Endodermal cell (in vitro differentiated cells): ENCODE measurements at regions not wholly inside any gene's neighbourhood (a gene's known extent, or its start where the extent isn't known, plus 50 kb on each side); places are given as distances from the start of the nearest gene placed in this dataset.

Source experiments
- DNase-seq: peaks from one replicate; pipeline ENCODE4 v3.0.0-alpha.2; 2017
- H3K27ac ChIP-seq: 2 replicates; pipeline ENCODE4 v1.5.1; 2013; ENCODE audit warnings: mild to moderate bottlenecking, low read depth, low read length, moderate library complexity
- H3K27me3 ChIP-seq: 2 replicates; pipeline ENCODE4 v1.6.1; 2013; ENCODE audit warnings: mild to moderate bottlenecking, low read length, moderate library complexity; ENCODE audit not compliant: insufficient read depth, control insufficient read depth, poor library complexity, severe bottlenecking
- H3K36me3 ChIP-seq: 2 replicates; pipeline ENCODE4 v1.7.0; 2013; ENCODE audit warnings: mild to moderate bottlenecking, low read length, moderate library complexity; ENCODE audit not compliant: control insufficient read depth, insufficient read depth
- H3K4me1 ChIP-seq: one replicate; pipeline ENCODE4 v1.7.0; 2013; ENCODE audit warnings: low read length; ENCODE audit not compliant: control insufficient read depth, insufficient read depth
- H3K4me3 ChIP-seq: 2 replicates; pipeline ENCODE4 v1.5.1; 2013; ENCODE audit warnings: mild to moderate bottlenecking, low read length, moderate library complexity
- H3K9ac ChIP-seq: 2 replicates; pipeline ENCODE4 v1.6.1; 2013; ENCODE audit warnings: mild to moderate bottlenecking, low read length, moderate library complexity; ENCODE audit not compliant: poor library complexity, severe bottlenecking; ENCODE audit errors: extremely low read depth
- H3K9me3 ChIP-seq: 2 replicates; pipeline ENCODE4 v1.6.1; 2013; ENCODE audit warnings: mild to moderate bottlenecking, low read length, moderate library complexity; ENCODE audit not compliant: control insufficient read depth
- H3K27ac Mint-ChIP-seq: 2 replicates; pipeline ENCODE4 v1.8.0; 2020; ENCODE audit warnings: mixed read lengths
- H3K27me3 Mint-ChIP-seq: 2 replicates; pipeline ENCODE4 v1.8.0; 2021; ENCODE audit warnings: mild to moderate bottlenecking, mixed read lengths; ENCODE audit not compliant: insufficient read depth
- H3K36me3 Mint-ChIP-seq: 2 replicates; pipeline ENCODE4 v1.8.0; 2020; ENCODE audit warnings: low read depth, mixed read lengths
- H3K4me1 Mint-ChIP-seq: 2 replicates; pipeline ENCODE4 v1.8.0; 2020; ENCODE audit warnings: mixed read lengths
- H3K4me3 Mint-ChIP-seq: 2 replicates; pipeline ENCODE4 v1.8.0; 2020; ENCODE audit warnings: mild to moderate bottlenecking, moderate library complexity, mixed read lengths
- H3K9me3 Mint-ChIP-seq: 2 replicates; pipeline ENCODE4 v1.8.0; 2020; ENCODE audit warnings: mild to moderate bottlenecking, mixed read lengths
- WGBS, 2 experiments: methylation state at CpG; one replicate each; pipeline versions ENCODE4 v1.1.5 to v1.1.7; 2013; ENCODE audit warnings: missing lambda C conversion rate in 2 of 2, mixed read lengths in 1 of 2; ENCODE audit not compliant: insufficient coverage in 1 of 2, insufficient read length in 1 of 2; 5-methylcytosine and 5-hydroxymethylcytosine counted together
- TF ChIP-seq, protein P1 (sequence below): fragments of 200-600 bp; sonication (generic); conservative IDR thresholded peaks from 2 replicates; pipeline ENCODE4 v1.5.0; 2021; ENCODE audit warnings: antibody characterized with exemption, mild to moderate bottlenecking

DNA sequence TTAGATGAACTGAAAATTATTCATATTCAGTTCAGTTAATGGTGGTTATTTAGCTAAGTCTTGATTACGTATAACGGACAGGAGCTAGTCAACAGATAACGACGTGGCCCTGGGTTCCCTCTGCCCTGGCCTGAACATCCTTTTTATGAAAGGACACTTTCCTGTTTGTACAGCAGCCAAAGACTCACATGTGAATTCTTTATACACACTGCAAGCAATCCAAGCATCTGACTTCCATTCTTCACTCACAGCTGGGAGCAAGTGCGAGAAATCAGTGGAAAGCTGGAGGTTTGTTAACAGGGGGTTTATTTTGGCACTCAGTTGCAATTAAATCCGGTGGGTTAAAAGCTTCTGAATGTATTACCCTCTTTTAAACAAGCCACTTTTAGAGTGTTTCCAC is 148.1 kb upstream of the GDF10 start:
- TF ChIP-seq, protein P1, sequence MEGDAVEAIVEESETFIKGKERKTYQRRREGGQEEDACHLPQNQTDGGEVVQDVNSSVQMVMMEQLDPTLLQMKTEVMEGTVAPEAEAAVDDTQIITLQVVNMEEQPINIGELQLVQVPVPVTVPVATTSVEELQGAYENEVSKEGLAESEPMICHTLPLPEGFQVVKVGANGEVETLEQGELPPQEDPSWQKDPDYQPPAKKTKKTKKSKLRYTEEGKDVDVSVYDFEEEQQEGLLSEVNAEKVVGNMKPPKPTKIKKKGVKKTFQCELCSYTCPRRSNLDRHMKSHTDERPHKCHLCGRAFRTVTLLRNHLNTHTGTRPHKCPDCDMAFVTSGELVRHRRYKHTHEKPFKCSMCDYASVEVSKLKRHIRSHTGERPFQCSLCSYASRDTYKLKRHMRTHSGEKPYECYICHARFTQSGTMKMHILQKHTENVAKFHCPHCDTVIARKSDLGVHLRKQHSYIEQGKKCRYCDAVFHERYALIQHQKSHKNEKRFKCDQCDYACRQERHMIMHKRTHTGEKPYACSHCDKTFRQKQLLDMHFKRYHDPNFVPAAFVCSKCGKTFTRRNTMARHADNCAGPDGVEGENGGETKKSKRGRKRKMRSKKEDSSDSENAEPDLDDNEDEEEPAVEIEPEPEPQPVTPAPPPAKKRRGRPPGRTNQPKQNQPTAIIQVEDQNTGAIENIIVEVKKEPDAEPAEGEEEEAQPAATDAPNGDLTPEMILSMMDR, result no peak
- H3K27ac Mint-ChIP-seq, result no peak overlapping the region
- no peak overlapping the region for H3K9ac ChIP-seq
- 92 to 94% methylated on average over 5 to 6 of the region's 6 CpGs for WGBS, 2 experiments
- H3K9me3 Mint-ChIP-seq, result peaks cover 21% of the 10 kb centered on the region
- no peaks in the 10 kb centered on the region for H3K4me1 ChIP-seq
- no peak overlapping the region for H3K27ac ChIP-seq
- no peaks in the 10 kb centered on the region for H3K4me1 Mint-ChIP-seq
- no peaks in the 10 kb centered on the region for H3K36me3 Mint-ChIP-seq
- no peak for DNase-seq
- H3K9me3 ChIP-seq, result peaks cover 18% of the 10 kb centered on the region
- no peak overlapping the region for H3K4me3 Mint-ChIP-seq
- H3K36me3 ChIP-seq, result no peaks in the 10 kb centered on the region
- H3K27me3 Mint-ChIP-seq, result peaks cover 2% of the 10 kb centered on the region
- peaks cover 4% of the 10 kb centered on the region for H3K27me3 ChIP-seq
- H3K4me3 ChIP-seq, result no peak overlapping the region

DNA sequence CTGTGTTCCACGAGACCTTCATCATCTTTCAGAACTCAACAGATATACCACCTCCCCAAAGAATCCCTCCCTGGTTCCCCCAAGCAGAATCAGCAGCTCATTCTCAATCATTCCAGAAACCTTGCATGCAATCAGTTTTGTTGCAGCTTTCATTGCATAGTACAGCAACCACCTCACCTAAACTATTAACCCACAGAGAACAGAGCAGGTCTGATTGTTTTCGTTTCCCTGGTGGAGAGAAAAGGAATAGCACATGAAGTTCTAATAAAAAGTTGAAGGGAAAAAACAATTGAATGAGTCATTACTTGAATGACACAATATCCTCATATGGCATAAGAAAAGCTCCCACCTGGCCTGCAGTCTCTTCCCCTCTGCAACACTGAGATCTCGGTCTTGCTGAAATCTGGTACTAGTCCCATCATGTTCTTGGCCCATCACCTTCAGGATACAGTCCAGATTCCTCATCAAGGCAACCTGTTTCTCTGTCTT is 147.1 kb upstream of the GDF10 start:
- Histone ChIP-seq H3K9me3 (peaks cover 18% of the 10 kb centered on the region), H3K9ac (no peak overlapping the region), H3K4me3 (no peak overlapping the region), H3K27ac (no peak overlapping the region), H3K36me3 (no peaks in the 10 kb centered on the region), H3K4me1 (no peaks in the 10 kb centered on the region), H3K27me3 (peaks cover 4% of the 10 kb centered on the region)
- H3K36me3 Mint-ChIP-seq, result no peaks in the 10 kb centered on the region
- H3K4me1 Mint-ChIP-seq, result no peaks in the 10 kb centered on the region
- WGBS, 2 experiments, result 81 to 95% methylated on average over 2 to 3 of the region's 3 CpGs
- H3K27me3 Mint-ChIP-seq, result peaks cover 2% of the 10 kb centered on the region
- DNase-seq, result no peak
- TF ChIP-seq, protein P1, result peak; percentile 69
- H3K27ac Mint-ChIP-seq, result no peak overlapping the region
- H3K4me3 Mint-ChIP-seq, result no peak overlapping the region
- H3K9me3 Mint-ChIP-seq, result peaks cover 21% of the 10 kb centered on the region

DNA sequence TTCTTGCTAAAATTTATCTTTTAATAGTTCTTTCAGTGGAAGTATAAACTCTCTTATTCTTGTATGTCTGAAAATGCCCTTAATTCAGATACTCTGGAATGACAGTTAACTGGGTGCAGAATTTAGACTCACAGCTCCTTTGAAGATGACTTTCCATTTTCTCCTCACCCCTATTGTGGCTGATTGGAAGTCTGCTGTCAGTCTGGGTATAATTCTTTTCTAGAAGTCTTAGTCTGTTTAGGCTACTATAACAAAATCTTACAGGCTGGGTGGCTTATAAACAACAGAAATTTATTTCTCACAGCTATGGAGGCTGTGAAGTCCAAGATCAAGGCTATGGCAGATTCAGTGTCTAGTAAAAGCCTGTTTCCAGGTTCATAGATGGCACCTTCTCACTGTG is 145.2 kb upstream of the GDF10 start:
- Histone ChIP-seq H3K27ac (no peak overlapping the region), H3K36me3 (no peaks in the 10 kb centered on the region), H3K4me1 (no peaks in the 10 kb centered on the region), H3K9me3 (peaks cover 18% of the 10 kb centered on the region), H3K27me3 (peaks cover 3% of the 10 kb centered on the region), H3K4me3 (peak overlapping the region; percentile 12), H3K9ac (no peak overlapping the region)
- Mint-ChIP-seq H3K27me3 (peaks cover 2% of the 10 kb centered on the region), H3K9me3 (peaks cover 21% of the 10 kb centered on the region), H3K36me3 (no peaks in the 10 kb centered on the region), H3K4me1 (no peaks in the 10 kb centered on the region), H3K27ac (no peak overlapping the region), H3K4me3 (no peak overlapping the region)
- TF ChIP-seq, protein P1, result no peak
- no peak for DNase-seq
